ENCODE measurements at regions not wholly inside any gene's neighbourhood (a gene's known extent, or its start where the extent isn't known, plus 50 kb on each side); places are given as distances from the start of the nearest gene placed in this dataset.

DNA sequence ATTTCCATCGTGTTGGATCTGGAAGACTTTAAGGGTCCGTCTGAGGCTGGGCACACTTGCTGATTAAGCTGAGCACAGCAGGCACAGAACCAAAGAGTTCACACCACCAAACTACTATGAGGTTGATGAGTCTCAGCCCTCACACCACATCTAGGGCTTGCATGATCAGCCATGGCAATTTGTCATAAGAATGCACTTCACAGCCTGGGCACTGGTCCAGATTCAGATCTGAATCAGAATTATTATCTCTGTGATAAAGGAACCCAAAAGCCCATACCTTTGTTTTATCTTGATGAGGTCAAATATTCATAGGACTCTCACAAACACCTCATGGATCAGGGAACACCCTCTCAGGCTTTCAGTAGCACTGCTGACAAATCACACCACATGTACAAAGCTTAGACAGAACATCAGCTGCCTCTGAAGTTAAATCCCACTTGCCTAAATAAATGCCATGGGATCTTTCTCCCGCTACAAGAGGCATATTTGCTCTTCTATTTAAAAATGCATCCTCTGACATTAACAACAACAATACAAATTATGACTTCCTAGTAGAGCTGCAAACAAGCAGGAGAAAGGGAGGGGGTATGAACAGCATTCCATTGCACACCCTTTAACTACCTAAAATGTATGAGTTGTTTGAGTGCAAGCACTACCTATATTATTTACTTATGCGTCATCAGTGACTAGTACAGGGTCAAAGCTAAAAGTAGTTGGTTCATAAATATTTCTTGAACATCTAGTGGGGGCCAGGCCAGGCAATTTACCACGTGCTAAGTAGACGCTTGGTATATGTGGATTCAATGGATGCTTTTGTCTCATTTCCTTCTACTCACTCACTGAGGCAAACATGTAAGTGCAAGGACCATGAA lies 186.3 kb upstream of the FGF13 start:
- TF ChIP-seq EGR1 (IDR thresholded peaks at IDR 0.05) (no peak), YY1 (IDR thresholded peaks at IDR 0.05; ENCODE audit: low read depth) (no peak), TAF1 (IDR thresholded peaks at IDR 0.05; ENCODE audit: low read depth) (no peak), EP300 (IDR thresholded peaks at IDR 0.05; ENCODE audit: borderline replicate concordance) (no peak), TEAD4 (IDR thresholded peaks at IDR 0.05) (no peak), TCF12 (IDR thresholded peaks at IDR 0.05; ENCODE audit: low read depth) (no peak)
- TF ChIP-seq, protein P1, sequence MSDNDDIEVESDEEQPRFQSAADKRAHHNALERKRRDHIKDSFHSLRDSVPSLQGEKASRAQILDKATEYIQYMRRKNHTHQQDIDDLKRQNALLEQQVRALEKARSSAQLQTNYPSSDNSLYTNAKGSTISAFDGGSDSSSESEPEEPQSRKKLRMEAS (IDR thresholded peaks at IDR 0.05) = no peak
